K562 (cell line): ENCODE measurements at regions not wholly inside any gene's neighbourhood (a gene's known extent, or its start where the extent isn't known, plus 50 kb on each side); places are given as distances from the start of the nearest gene placed in this dataset.

Source experiments
- ATAC-seq: fragments of 200-7000 bp; cut with Tn5 transposase; 3 replicates; pipeline ENCODE4 v1.9.1; 2020; ENCODE audit warnings: moderate library complexity
- BruUV-seq: library from RNA; stranded (reverse); fragments of 400-500 nt; replicated peaks from 2 replicates; lab custom pipeline; 2021; lab: Mats Ljungman, UMichigan
- CTCF ChIA-PET: fragments of 300-600 bp; formaldehyde crosslinking; extraction: SDS; loops from one replicate; lab custom pipeline; 2021; ENCODE audit warnings: low intra/inter-chr PET ratio; lab: Yijun Ruan, JAX
- POLR2A ChIA-PET: fragments of 300-600, 350-650 bp; sonication (Branson Sonifier 250); formaldehyde crosslinking; extraction: SDS; loops from one replicate; lab custom pipeline; 2021; ENCODE audit warnings: antibody characterized with exemption, inconsistent platforms; lab: Yijun Ruan, JAX
- DNase-seq, 4 experiments: peaks; one replicate each; pipeline versions ENCODE4 v3.0.0 to v3.0.0-alpha.2; 2011 to 2018; ENCODE audit warnings: low spot score in 3 of 4, mixed read lengths in 3 of 4; ENCODE audit errors: extremely low read depth in 1 of 4
- FAIRE-seq: peaks from 2 replicates; lab custom pipeline; 2011; peaks lifted over from hg19 to GRCh38; lab: Jason Lieb, UNC
- H2AFZ ChIP-seq: 2 replicates; pipeline ENCODE4 v1.6.0; 2011; ENCODE audit warnings: low read depth, low read length, control low read depth, inconsistent platforms
- H3K27ac ChIP-seq: fragments of 200-600 bp; 3 replicates; pipeline ENCODE4 v1.8.0; 2011; ENCODE audit warnings: low read depth, mild to moderate bottlenecking, control low read depth, inconsistent platforms, low read length, moderate library complexity, mixed read lengths; ENCODE audit errors: extremely low read depth
- H3K27me3 ChIP-seq, 2 experiments: fragments of 300-600 bp in 1 of 2; 2 replicates in 1 of 2; 3 replicates in 1 of 2; pipeline versions ENCODE4 v1.6.0 to v1.8.0; 2011; ENCODE audit warnings: inconsistent platforms in 2 of 2, low read length in 2 of 2, mild to moderate bottlenecking in 1 of 2, mixed read lengths in 1 of 2, moderate library complexity in 1 of 2; ENCODE audit not compliant: control insufficient read depth in 2 of 2, insufficient read depth in 2 of 2
- H3K36me3 ChIP-seq: fragments of 300-600 bp; 3 replicates; pipeline ENCODE4 v1.8.0; 2011; ENCODE audit warnings: mild to moderate bottlenecking, low read length, inconsistent platforms; ENCODE audit not compliant: control insufficient read depth, insufficient read depth
- H3K4me1 ChIP-seq, 2 experiments: fragments of 200-600 bp in 1 of 2; replicated peaks in 1 of 2; 2 replicates in 1 of 2; 3 replicates in 1 of 2; pipeline versions ENCODE4 v1.5.1 to v1.8.0; 2011; ENCODE audit warnings: inconsistent platforms in 2 of 2, low read length in 2 of 2, mild to moderate bottlenecking in 1 of 2, mixed read lengths in 1 of 2, moderate library complexity in 1 of 2; ENCODE audit not compliant: control insufficient read depth in 2 of 2, insufficient read depth in 2 of 2
- H3K4me2 ChIP-seq: 2 replicates; pipeline ENCODE4 v1.6.1; 2011; ENCODE audit warnings: low read length, control low read depth, inconsistent platforms, mixed read lengths; ENCODE audit not compliant: insufficient read depth
- H3K4me3 ChIP-seq: fragments of 200-600 bp; sonication (generic), shearing (Covaris generic); 2 replicates; pipeline ENCODE4 v1.5.1; 2016; ENCODE audit warnings: control low read depth, inconsistent platforms
- H3K79me2 ChIP-seq: fragments of 200-600 bp; 3 replicates; pipeline ENCODE4 v1.8.0; 2011; ENCODE audit warnings: low read length, inconsistent platforms; ENCODE audit not compliant: control insufficient read depth, insufficient read depth
- H3K9ac ChIP-seq, 2 experiments: 2 replicates each; pipeline versions ENCODE4 v1.6.0 to v1.6.1; 2011; ENCODE audit warnings: low read depth in 2 of 2, low read length in 2 of 2, control low read depth in 1 of 2, inconsistent platforms in 1 of 2, mild to moderate bottlenecking in 1 of 2, mixed read lengths in 1 of 2; ENCODE audit not compliant: insufficient read depth in 1 of 2
- H3K9me1 ChIP-seq: one replicate; pipeline ENCODE4 v1.6.0; 2011; ENCODE audit warnings: inconsistent platforms, mild to moderate bottlenecking, low read length, moderate library complexity; ENCODE audit not compliant: control insufficient read depth, insufficient read depth
- H3K9me3 ChIP-seq: replicated peaks from 2 replicates; pipeline ENCODE4 v1.5.1; 2011; ENCODE audit warnings: low read depth, low read length, inconsistent platforms; ENCODE audit not compliant: control insufficient read depth, insufficient read depth
- H4K20me1 ChIP-seq: replicated peaks from 2 replicates; pipeline ENCODE4 v1.6.1; 2011; ENCODE audit warnings: low read length, inconsistent platforms, mixed read lengths; ENCODE audit not compliant: control insufficient read depth, insufficient read depth
- HMGN3 ChIP-seq: IDR thresholded peaks from 2 replicates; pipeline ENCODE4 v1.6.1; 2011; ENCODE audit warnings: borderline replicate concordance, low read depth, mild to moderate bottlenecking, mixed read lengths, low read length; ENCODE audit not compliant: insufficient read length; ENCODE audit errors: extremely low read depth
- PHTF2 ChIP-seq: fragments of 250-450 bp; sonication (Bioruptor Pico); IDR thresholded peaks from 2 replicates; pipeline ENCODE4 v1.5.0; 2021; ENCODE audit warnings: mild to moderate bottlenecking
- ZNF184 ChIP-seq: sonication (generic); formaldehyde crosslinking; IDR thresholded peaks from 2 replicates; pipeline ENCODE4 v1.5.0; 2020; ENCODE audit warnings: missing genetic modification reagents
- ZNF212 ChIP-seq: fragments of 450-650 bp; formaldehyde crosslinking; IDR thresholded peaks from 2 replicates; pipeline ENCODE4 v1.4.0; 2020; ENCODE audit warnings: mild to moderate bottlenecking
- ZNF318 ChIP-seq, 2 experiments: fragments of 450-650 bp; IDR thresholded peaks; 2 replicates each; pipeline ENCODE4 v1.6.1; 2016; ENCODE audit warnings: mild to moderate bottlenecking in 2 of 2, borderline replicate concordance in 1 of 2, low read depth in 1 of 2, moderate library complexity in 1 of 2
- WGBS: fragments of 100-300 bp; shearing (Covaris generic); methylation state at CpG from one replicate; pipeline ENCODE4 v1.1.6; 2016; ENCODE audit warnings: low coverage, mixed read lengths; ENCODE audit not compliant: insufficient coverage; ENCODE audit errors: missing lambda C conversion rate; 5-methylcytosine and 5-hydroxymethylcytosine counted together
- in situ Hi-C: fragments of 300-500 bp; cut with MboI; formaldehyde crosslinking; loops from 4 replicates; pipeline ENCODE4 v1.15.0; 2018; ENCODE audit warnings: inconsistent platforms, mixed read lengths
- intact Hi-C: fragments of 100-400 bp; cut with micrococcal nuclease; formaldehyde crosslinking; loops from 2 replicates; pipeline ENCODE4 v1.14.2; 2022

GRCh38 chr13:50449465-50449864 is 394.0 kb downstream of the DLEU7 start (continued):
- no peak for TF ChIP-seq ZNF212 (CRISPR knock-in tag)

- no peak for DNase-seq
- no peak for FAIRE-seq
- Histone ChIP-seq H3K9me3 (no peaks in the 10 kb centered on the region), H3K9ac (no peak overlapping the region), H3K79me2 (no peaks in the 10 kb centered on the region), H4K20me1 (no peaks in the 10 kb centered on the region), H2AFZ (no peak overlapping the region), H3K36me3 (no peaks in the 10 kb centered on the region), H3K4me2 (no peak overlapping the region), H3K9me1 (no peaks in the 10 kb centered on the region), H3K27ac (no peak overlapping the region), H3K27me3 (no peaks in the 10 kb centered on the region), H3K4me3 (no peak overlapping the region), H3K4me1 (no peaks in the 10 kb centered on the region; a peak in 1 of 5 replicates)
- TF ChIP-seq ZNF318 (IDR thresholded peaks at IDR 0.05; ENCODE audit: borderline replicate concordance in 1 of 2, low read depth in 1 of 2) (no peak), HMGN3 (no peak), PHTF2 (CRISPR knock-in tag) (no peak), ZNF184 (CRISPR knock-in tag) (no peak)
- WGBS: no CpG with 5 or more reads among the region's 2 CpGs
- in situ Hi-C loops: no loop called here
- intact Hi-C loops: no loop called here
- no peak for ATAC-seq
- ChIA-PET CTCF (no interaction called here), POLR2A (no interaction called here)
- BruUV-seq: no TSS peak
These were observed 393.2 kb downstream of the DLEU7 start for GRCh38 chr13:50450279-50450678.
